ENCODE measurements at regions not wholly inside any gene's neighbourhood (a gene's known extent, or its start where the extent isn't known, plus 50 kb on each side); places are given as distances from the start of the nearest gene placed in this dataset.

- DNase-seq: no peak
- H3K27ac Mint-ChIP-seq: no peak overlapping the region
- POLR2A ChIA-PET: no interaction called here
- H3K4me1 Mint-ChIP-seq (ENCODE audit: low read depth): no peaks in the 10 kb centered on the region
- H3K4me3 Mint-ChIP-seq: no peak overlapping the region
- intact Hi-C loops (cut with micrococcal nuclease): no loop called here
- no peaks in the 10 kb centered on the region for H3K36me3 Mint-ChIP-seq
- peaks cover 2% of the 10 kb centered on the region for H3K27me3 Mint-ChIP-seq
- no peaks in the 10 kb centered on the region for H3K9me3 Mint-ChIP-seq
- CTCF ChIA-PET: no interaction called here
Observed at GRCh38 chr11:15471895-15472799, 357.4 kb downstream of the INSC start.

DNA sequence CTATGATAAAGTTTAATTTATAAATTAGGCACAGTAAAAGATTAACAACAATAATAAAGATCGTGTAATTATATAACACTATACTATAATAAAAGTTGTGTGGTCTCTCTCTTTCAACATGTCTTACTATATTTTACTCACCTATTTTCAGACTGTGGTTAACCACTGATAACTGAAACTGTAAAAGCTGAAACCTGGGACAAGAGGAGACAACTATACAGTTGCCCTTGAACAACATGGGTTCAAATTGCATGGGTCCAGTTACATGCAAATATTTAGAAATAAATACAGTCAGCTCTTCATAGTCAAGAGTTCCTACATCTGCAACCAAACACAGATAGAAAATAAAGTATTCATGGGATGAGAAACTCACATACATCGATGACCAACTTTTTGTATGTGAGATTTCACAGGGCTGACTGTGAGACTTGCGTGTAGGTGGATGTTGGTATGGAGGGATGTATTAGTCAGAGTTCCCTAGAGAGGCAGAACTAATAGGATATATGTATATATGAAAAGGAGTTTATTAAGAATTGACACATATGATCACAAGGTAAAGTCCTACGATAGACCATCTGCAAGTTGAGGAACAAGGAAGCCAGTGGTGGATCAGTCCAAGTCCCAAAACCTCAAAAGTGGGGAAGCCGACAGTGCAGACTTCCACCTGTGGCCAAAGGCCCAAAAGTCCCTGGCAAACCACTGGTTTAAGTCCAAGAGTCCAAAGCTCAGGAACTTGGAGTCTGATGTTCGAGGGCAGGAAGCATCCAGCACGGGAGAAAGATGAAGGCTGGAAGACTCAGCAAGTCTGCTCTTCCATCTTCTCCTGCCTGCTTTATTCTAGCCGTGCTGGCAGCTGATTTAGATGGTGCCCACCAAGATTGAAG, 359.5 kb downstream of the INSC start:
- POLR2A ChIA-PET: no interaction called here
- no peaks in the 10 kb centered on the region for H3K9me3 Mint-ChIP-seq
- CTCF ChIA-PET: no interaction called here
- H3K4me1 Mint-ChIP-seq (ENCODE audit: low read depth): no peaks in the 10 kb centered on the region
- H3K27ac Mint-ChIP-seq: no peak overlapping the region
- no peak for DNase-seq
- intact Hi-C loops (cut with micrococcal nuclease): no loop called here
- no peaks in the 10 kb centered on the region for H3K36me3 Mint-ChIP-seq
- H3K4me3 Mint-ChIP-seq: no peak overlapping the region
- H3K27me3 Mint-ChIP-seq: peaks cover 2% of the 10 kb centered on the region

- intact Hi-C loops (cut with micrococcal nuclease): no loop called here
- Mint-ChIP-seq H3K9me3 (no peaks in the 10 kb centered on the region), H3K4me3 (no peak overlapping the region), H3K36me3 (no peaks in the 10 kb centered on the region), H3K27me3 (peaks cover 2% of the 10 kb centered on the region), H3K27ac (no peak overlapping the region), H3K4me1 (ENCODE audit: low read depth) (no peaks in the 10 kb centered on the region)
- ChIA-PET CTCF (no interaction called here), POLR2A (no interaction called here)
- DNase-seq: no peak
Observed at GRCh38 chr11:15476371-15476917, 361.7 kb downstream of the INSC start.

- Mint-ChIP-seq H3K4me1 (ENCODE audit: low read depth) (no peaks in the 10 kb centered on the region), H3K27me3 (no peaks in the 10 kb centered on the region), H3K4me3 (no peak overlapping the region), H3K27ac (no peak overlapping the region), H3K36me3 (no peaks in the 10 kb centered on the region), H3K9me3 (no peaks in the 10 kb centered on the region)
- no peak for DNase-seq
- intact Hi-C loops (cut with micrococcal nuclease): no loop called here
- CTCF ChIA-PET: interaction anchor here (0.6 kb wide), 1 partner anchor 32 kb away, joined by 4 read pairs; no protein-coding TSS in a partner anchor
- POLR2A ChIA-PET: no interaction called here
Observed at GRCh38 chr11:15481871-15482270, 367.1 kb downstream of the INSC start.

GRCh38 chr11:15483205-15483604, 368.5 kb downstream of the INSC start:
- no peaks in the 10 kb centered on the region for H3K36me3 Mint-ChIP-seq
- CTCF ChIA-PET: no interaction called here
- intact Hi-C loops (cut with micrococcal nuclease): no loop called here

DNA sequence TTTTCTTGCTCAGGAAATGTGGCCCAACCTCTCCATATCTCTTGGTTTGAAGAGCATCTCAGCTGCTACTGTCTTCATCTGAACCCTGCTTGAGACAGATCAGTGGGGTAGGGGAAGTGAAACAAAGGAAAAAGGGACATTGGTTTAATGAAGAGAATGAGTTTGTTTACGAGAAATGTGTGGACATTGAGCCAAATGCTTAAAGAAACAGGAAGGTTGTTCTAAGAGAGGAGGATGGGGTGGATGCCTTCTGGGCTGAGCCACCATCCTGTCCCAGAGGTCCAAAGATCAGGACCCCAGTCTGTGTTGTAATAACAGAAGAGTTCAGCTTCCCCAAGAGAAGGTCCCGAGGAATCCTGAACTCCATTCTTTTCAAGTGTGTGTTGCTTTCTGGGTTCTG, 369.7 kb downstream of the INSC start:
- H3K36me3 Mint-ChIP-seq: no peaks in the 10 kb centered on the region
- CTCF ChIA-PET: no interaction called here
- no peak for DNase-seq
- POLR2A ChIA-PET: no interaction called here
- H3K4me3 Mint-ChIP-seq: no peak overlapping the region
- no peak overlapping the region for H3K27ac Mint-ChIP-seq
- H3K9me3 Mint-ChIP-seq: no peaks in the 10 kb centered on the region
- no peaks in the 10 kb centered on the region for H3K27me3 Mint-ChIP-seq
- intact Hi-C loops (cut with micrococcal nuclease): no loop called here
- H3K4me1 Mint-ChIP-seq (ENCODE audit: low read depth): no peaks in the 10 kb centered on the region

More at GRCh38 chr11:15483205-15483604, 368.5 kb downstream of the INSC start:
- H3K27me3 Mint-ChIP-seq: no peaks in the 10 kb centered on the region
- H3K9me3 Mint-ChIP-seq: no peaks in the 10 kb centered on the region
- POLR2A ChIA-PET: no interaction called here
- H3K4me3 Mint-ChIP-seq: no peak overlapping the region
- no peak overlapping the region for H3K27ac Mint-ChIP-seq
- no peak for DNase-seq
- H3K4me1 Mint-ChIP-seq (ENCODE audit: low read depth): no peaks in the 10 kb centered on the region

- intact Hi-C loops (cut with micrococcal nuclease): no loop called here
Observed at GRCh38 chr11:15485432-15485831, 370.7 kb downstream of the INSC start.

DNA sequence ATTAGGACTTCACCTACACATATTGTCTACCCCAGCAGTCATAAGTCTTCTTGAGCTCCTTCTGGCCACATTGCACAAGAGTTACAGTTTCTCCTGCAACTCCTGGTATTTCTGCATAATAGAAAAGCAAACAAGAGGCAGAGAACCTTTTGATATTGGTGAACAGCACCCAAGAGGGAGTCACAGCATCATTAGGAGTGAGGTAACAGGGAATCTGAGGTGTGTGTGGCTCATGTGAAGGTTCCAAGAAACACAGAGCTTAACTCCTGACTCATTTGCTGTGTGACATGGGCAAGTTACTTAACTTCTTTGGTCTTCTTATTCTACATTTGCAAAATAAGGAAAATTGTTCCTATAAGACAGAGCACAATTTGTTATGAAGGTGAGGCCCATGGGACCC, 374.6 kb downstream of the INSC start:
- H3K4me3 Mint-ChIP-seq: no peak overlapping the region
- H3K36me3 Mint-ChIP-seq: no peaks in the 10 kb centered on the region
- POLR2A ChIA-PET: no interaction called here
- H3K27me3 Mint-ChIP-seq: no peaks in the 10 kb centered on the region
- no peaks in the 10 kb centered on the region for H3K9me3 Mint-ChIP-seq
- no peak overlapping the region for H3K27ac Mint-ChIP-seq
- intact Hi-C loops (cut with micrococcal nuclease): no loop called here
- H3K4me1 Mint-ChIP-seq (ENCODE audit: low read depth): no peaks in the 10 kb centered on the region
- CTCF ChIA-PET: no interaction called here
- no peak for DNase-seq

More at GRCh38 chr11:15485432-15485831, 370.7 kb downstream of the INSC start:
- no peaks in the 10 kb centered on the region for H3K27me3 Mint-ChIP-seq
- H3K36me3 Mint-ChIP-seq: no peaks in the 10 kb centered on the region
- no peak overlapping the region for H3K27ac Mint-ChIP-seq
- DNase-seq: no peak
- ChIA-PET POLR2A (no interaction called here), CTCF (no interaction called here)
- no peak overlapping the region for H3K4me3 Mint-ChIP-seq
- no peaks in the 10 kb centered on the region for H3K4me1 Mint-ChIP-seq (ENCODE audit: low read depth)
- H3K9me3 Mint-ChIP-seq: no peaks in the 10 kb centered on the region

GRCh38 chr11:15490535-15490934, 375.8 kb downstream of the INSC start:
- Mint-ChIP-seq H3K4me3 (no peak overlapping the region), H3K27ac (no peak overlapping the region), H3K36me3 (no peaks in the 10 kb centered on the region), H3K27me3 (peaks cover 2% of the 10 kb centered on the region), H3K9me3 (no peaks in the 10 kb centered on the region), H3K4me1 (ENCODE audit: low read depth) (no peaks in the 10 kb centered on the region)
- POLR2A ChIA-PET: no interaction called here
- CTCF ChIA-PET: no interaction called here
- DNase-seq: no peak
- intact Hi-C loops (cut with micrococcal nuclease): no loop called here

DNA sequence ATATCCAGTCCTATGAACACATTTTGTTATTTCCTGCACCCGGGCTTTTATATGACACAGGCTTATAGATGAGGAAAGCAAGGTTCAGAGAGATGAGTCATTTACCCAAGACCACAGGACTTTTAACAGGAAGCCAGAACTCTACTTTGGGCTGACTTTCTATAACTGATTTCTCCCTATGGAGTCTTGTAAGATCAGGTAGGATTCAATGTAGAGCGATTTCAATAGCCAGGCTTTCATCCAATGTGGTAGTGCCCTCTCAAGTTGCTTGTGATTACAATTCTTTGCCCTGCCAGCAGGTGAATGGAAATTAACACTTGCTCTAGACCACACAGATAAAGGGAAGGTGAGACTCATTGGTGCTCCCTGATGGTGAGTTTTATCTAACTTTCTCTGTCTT, 378.3 kb downstream of the INSC start:
- H3K27me3 Mint-ChIP-seq: peaks cover 2% of the 10 kb centered on the region
- no peaks in the 10 kb centered on the region for H3K4me1 Mint-ChIP-seq (ENCODE audit: low read depth)
- H3K9me3 Mint-ChIP-seq: no peaks in the 10 kb centered on the region
- ChIA-PET POLR2A (no interaction called here), CTCF (no interaction called here)
- no peaks in the 10 kb centered on the region for H3K36me3 Mint-ChIP-seq
- no peak for DNase-seq
- intact Hi-C loops (cut with micrococcal nuclease): no loop called here
- no peak overlapping the region for H3K4me3 Mint-ChIP-seq
- H3K27ac Mint-ChIP-seq: no peak overlapping the region

- Mint-ChIP-seq H3K4me1 (ENCODE audit: low read depth) (no peaks in the 10 kb centered on the region), H3K27ac (no peak overlapping the region), H3K27me3 (peaks cover 2% of the 10 kb centered on the region), H3K4me3 (no peak overlapping the region), H3K36me3 (no peaks in the 10 kb centered on the region), H3K9me3 (no peaks in the 10 kb centered on the region)
- intact Hi-C loops (cut with micrococcal nuclease): no loop called here
- no peak for DNase-seq
- ChIA-PET POLR2A (no interaction called here), CTCF (no interaction called here)
Observed at GRCh38 chr11:15493921-15494620, 379.3 kb downstream of the INSC start.

GRCh38 chr11:15494740-15495139, 380.0 kb downstream of the INSC start:
- ChIA-PET CTCF (no interaction called here), POLR2A (no interaction called here)
- no peaks in the 10 kb centered on the region for H3K4me1 Mint-ChIP-seq (ENCODE audit: low read depth)
- no peaks in the 10 kb centered on the region for H3K36me3 Mint-ChIP-seq
- no peak overlapping the region for H3K27ac Mint-ChIP-seq
- no peak for DNase-seq
- H3K9me3 Mint-ChIP-seq: no peaks in the 10 kb centered on the region
- intact Hi-C loops (cut with micrococcal nuclease): no loop called here
- no peak overlapping the region for H3K4me3 Mint-ChIP-seq
- H3K27me3 Mint-ChIP-seq: peaks cover 2% of the 10 kb centered on the region

Measured in activated CD4-positive, alpha-beta memory T cell treated with anti-CD3 and anti-CD28 coated beads for 36 hours (primary cell).